Transverse colon (tissue), 3 donors: ENCODE measurements at regions not wholly inside any gene's neighbourhood (a gene's known extent, or its start where the extent isn't known, plus 50 kb on each side); places are given as distances from the start of the nearest gene placed in this dataset.

Experiments used
- EP300 ChIP-seq: sonication (generic); formaldehyde crosslinking; IDR thresholded peaks from one replicate; pipeline ENCODE4 v1.6.1; 2017; ENCODE audit warnings: antibody characterized with exemption, low read depth
- POLR2A ChIP-seq: fragments of 450-650 bp; IDR thresholded peaks from one replicate; pipeline ENCODE4 v1.6.1; 2016; ENCODE audit warnings: antibody characterized with exemption, mild to moderate bottlenecking, moderate library complexity
- TF ChIP-seq, protein P1 (sequence below), 5 experiments: fragments of 200-600 bp in 3 of 5; fragments of 450-650 bp in 2 of 5; sonication (generic) in 3 of 5; IDR thresholded peaks; 1 replicate in 2 of 5; 2 replicates in 3 of 5; pipeline ENCODE4 v1.5.1; 2016 to 2017; ENCODE audit warnings: antibody characterized with exemption in 5 of 5, inconsistent platforms in 3 of 5, mild to moderate bottlenecking in 2 of 5, moderate library complexity in 1 of 5

DNA sequence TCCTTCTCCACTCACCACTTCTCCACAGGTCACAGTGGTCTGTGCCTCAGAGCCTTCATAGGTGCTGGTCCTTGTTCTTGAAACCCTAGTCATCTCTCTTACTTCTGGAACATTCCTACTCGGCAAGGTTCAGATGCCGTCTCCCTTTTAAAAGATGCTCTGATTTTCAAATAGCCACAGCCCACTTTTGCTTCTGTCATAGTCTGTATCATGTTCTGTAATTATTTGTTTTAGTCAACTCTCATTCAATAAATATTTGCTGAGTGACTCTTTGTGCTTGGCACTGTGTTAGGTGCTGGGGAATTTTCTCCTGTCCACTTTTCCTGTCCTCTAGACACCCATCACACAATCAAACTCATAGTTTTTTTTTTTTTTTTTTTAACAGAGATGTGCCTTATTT lies 181.3 kb upstream of the IL12B start:
- TF ChIP-seq, protein P1, sequence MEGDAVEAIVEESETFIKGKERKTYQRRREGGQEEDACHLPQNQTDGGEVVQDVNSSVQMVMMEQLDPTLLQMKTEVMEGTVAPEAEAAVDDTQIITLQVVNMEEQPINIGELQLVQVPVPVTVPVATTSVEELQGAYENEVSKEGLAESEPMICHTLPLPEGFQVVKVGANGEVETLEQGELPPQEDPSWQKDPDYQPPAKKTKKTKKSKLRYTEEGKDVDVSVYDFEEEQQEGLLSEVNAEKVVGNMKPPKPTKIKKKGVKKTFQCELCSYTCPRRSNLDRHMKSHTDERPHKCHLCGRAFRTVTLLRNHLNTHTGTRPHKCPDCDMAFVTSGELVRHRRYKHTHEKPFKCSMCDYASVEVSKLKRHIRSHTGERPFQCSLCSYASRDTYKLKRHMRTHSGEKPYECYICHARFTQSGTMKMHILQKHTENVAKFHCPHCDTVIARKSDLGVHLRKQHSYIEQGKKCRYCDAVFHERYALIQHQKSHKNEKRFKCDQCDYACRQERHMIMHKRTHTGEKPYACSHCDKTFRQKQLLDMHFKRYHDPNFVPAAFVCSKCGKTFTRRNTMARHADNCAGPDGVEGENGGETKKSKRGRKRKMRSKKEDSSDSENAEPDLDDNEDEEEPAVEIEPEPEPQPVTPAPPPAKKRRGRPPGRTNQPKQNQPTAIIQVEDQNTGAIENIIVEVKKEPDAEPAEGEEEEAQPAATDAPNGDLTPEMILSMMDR (IDR thresholded peaks at IDR 0.05) = no peak
- no peak for TF ChIP-seq POLR2A
- no peak for TF ChIP-seq EP300
